NT2/D1 (cell line): ENCODE measurements at regions not wholly inside any gene's neighbourhood (a gene's known extent, or its start where the extent isn't known, plus 50 kb on each side); places are given as distances from the start of the nearest gene placed in this dataset.

Source experiments
- SUZ12 ChIP-seq: IDR thresholded peaks from 2 replicates; pipeline ENCODE4 v1.6.1; 2011; ENCODE audit not compliant: insufficient read length, insufficient read depth; ENCODE audit errors: extremely low read depth
- YY1 ChIP-seq: IDR thresholded peaks from 2 replicates; pipeline ENCODE4 v1.6.1; 2011; ENCODE audit not compliant: insufficient read length, insufficient read depth
- ZNF274 ChIP-seq: IDR thresholded peaks from 2 replicates; pipeline ENCODE4 v1.6.1; 2011; ENCODE audit warnings: mild to moderate bottlenecking, low read depth, low read length

DNA sequence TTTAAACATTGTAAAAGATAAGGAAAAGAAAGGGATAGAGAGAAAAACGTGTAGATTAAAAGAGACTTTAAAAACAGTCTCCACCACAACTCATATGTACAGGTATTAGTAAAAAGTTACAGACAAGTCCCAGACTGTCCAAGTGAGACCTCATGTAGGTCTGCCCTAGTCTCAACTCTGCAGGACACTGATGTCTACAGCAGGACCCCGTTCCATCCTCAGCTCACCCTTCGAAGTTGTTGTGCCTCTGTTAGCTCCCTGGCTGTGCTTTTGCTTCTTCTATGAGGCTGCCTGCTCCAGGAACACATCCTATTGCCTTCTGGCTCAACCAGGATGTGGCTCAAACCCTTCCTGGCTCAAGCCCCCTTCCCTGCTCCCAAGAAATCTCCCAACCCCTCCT is 72.9 kb upstream of the FBXO28 start:
- TF ChIP-seq SUZ12 (no peak), YY1 (no peak), ZNF274 (no peak)
